Occipital lobe (tissue), 1 donor: ENCODE measurements at regions not wholly inside any gene's neighbourhood (a gene's known extent, or its start where the extent isn't known, plus 50 kb on each side); places are given as distances from the start of the nearest gene placed in this dataset.

Source experiments
- DNase-seq: peaks from one replicate; lab custom pipeline; 2025; lab: John Stamatoyannopoulos, UW

GRCh38 chr1:221419513-221420095 lies 322.3 kb downstream of the DUSP10 start:
- no peak for DNase-seq

DNA sequence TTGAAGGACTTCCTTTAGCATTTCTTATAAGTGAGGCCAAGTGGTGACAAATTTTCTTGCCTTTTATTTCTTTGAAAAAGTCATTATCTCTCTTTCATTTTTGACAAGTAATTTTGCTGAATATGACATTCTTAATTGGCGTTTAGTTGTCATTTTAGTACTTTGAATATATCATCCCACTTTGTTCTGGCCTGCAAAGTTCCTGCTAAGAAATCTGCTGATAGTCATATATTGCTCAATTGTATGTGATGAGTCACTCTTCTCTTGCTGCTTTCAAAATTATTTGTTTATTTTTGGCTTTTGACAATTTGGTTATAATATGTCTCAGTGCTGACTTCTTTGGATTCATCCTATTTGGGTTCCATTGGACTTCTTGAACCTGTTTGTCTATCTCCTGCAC lies 312.6 kb downstream of the DUSP10 start:
- no peak for DNase-seq

DNA sequence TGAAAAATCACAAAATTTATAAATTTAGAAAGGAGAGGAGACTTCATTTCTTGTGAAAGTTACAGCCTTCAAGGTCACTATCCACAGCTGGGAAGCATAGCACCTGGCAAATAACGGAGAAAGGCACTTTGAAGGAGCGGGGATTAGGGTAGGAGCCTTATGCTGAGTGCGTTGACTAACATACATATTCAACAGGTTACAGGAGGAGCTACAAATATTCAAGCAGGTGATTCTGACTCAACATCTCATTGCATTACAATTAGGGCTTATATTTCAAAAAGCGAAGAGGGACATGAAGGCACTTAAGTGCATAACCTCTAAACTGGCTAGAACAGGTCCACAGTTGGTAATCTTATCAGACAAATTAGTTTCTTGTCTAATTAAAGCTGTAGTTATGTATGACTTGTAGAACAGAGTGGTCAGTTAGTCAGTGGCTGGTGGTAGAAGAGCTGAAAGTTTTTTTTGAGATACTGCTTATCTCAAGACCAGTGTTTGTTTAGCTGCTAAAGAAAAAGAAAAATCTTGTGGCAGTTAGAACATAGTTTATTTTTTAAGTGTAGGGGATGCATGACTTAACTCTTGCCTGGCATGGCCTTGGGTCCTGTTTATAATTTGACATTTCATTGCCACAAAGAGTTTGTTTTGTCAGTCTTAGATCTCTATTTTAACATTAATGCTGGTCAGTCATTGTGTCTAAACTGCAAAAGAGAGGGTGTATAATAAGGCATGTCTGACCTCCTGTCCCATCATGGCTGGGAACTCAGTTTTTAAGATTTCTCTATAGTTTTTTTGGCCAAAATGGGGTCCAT lies 311.5 kb downstream of the DUSP10 start:
- no peak for DNase-seq

GRCh38 chr1:221431068-221431651 lies 310.7 kb downstream of the DUSP10 start:
- DNase-seq: no peak

DNA sequence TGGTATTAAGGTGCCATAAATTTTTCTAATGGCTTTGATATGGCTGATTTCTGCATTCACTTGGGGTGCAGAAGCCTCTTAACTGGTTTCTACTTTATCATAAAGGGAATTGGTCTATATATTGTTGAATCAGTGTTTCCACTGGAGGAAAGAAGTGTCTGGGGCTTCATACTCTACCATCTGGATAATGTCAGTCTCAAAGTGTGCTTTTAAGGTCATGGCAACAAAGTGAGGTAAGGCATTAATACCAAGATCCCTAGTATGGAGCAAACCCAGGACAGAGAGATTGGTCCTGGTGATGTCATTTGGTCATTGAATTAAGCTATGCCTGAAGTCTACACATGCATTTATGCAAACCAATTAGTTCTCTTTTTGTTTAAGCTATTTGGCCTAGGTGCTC lies 309.9 kb downstream of the DUSP10 start:
- no peak for DNase-seq

GRCh38 chr1:221435504-221435904 lies 306.4 kb downstream of the DUSP10 start:
- no peak for DNase-seq

DNA sequence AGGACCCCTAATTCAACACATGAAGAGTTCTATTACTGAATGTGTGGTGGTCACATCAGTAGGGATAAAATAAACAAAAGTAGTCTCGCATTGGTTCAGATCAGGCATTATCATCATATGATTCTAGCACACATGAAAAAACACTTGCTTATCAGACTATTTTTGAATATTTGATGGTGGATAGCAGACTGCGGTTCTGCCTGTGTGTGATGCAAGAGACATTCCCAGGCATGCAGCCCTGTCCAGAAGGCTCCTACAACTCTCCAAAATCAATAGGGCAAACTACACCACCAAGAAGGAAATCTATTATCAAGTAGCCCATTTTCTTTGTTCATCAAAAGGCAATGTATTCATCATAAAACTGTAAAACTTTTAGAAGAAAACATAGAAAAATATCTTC lies 304.7 kb downstream of the DUSP10 start:
- DNase-seq: no peak

DNA sequence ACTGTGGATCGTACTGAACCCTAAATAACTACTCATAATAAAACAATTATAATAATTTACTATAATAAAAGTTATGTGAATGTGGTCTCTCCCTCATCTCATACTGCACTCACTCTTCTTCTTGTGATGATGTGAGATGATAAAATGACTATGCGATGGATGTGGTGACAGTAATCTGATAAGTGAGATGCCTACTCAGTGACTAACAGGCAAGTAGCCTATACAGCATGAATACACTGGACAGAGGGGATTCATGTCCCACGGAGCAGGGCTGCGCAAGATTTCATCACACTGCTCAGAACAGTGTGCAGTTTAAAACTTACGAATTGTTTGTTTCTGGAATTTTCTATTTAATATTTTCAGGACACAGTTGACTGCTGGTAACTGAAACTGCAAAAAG lies 304.0 kb downstream of the DUSP10 start:
- no peak for DNase-seq

DNA sequence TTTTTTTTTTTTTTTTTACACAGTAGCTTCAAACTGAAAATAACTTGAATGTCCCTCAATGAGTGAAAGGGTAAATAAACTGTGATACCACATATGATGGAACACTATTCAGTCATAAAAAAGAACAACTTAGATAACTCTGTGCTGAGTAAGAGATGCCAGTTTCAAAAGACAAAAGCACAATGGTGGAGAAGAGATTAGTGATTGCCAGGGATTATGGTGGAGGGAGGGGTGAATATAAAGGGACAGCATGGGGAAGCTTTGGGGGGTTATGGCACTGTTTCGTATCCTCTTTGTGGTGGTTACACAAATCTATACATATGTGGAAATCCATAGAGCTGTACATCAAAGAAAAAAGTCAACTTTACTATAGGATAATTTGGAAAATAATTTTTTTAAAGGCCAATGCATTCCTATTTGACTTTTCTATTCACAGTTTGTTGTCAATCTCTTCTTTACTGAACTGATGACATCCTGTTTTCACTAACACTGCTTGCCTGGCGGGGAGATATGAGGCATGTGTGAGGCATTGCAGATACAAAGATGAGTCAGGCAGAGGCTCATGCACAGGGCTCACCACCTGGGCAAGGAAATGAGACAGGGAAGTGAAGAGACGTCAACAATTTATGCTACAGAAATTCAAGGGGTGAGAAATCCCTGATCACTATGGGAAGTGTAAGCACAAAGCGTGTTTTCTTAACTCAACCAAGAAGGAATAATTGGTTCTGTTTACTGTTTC lies 302.7 kb downstream of the DUSP10 start:
- DNase-seq: no peak

- no peak for DNase-seq
These were observed 302.0 kb downstream of the DUSP10 start for GRCh38 chr1:221439747-221440501.

- no peak for DNase-seq
These were observed 301.2 kb downstream of the DUSP10 start for GRCh38 chr1:221440658-221441057.

DNA sequence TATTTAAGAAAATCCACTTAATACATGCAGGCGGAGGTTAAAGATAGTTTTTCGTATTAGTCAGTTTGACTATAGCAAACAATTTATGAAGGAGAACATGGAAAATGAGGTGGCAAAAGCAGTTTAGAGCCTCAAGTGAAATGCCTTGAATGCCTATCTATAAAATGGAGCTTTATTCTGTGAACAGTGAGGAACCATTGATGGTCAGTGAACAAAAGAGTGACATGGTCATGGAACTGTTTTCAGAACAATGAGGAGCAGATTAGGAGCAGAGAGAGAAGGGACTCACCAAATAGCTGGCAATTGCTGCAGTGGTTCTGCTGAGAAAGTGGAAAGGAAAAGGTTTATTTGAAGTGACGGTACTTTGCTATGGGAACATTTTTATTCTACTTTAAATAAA lies 299.8 kb downstream of the DUSP10 start:
- no peak for DNase-seq

- DNase-seq: no peak
These were observed 297.5 kb downstream of the DUSP10 start for GRCh38 chr1:221444346-221444745.

GRCh38 chr1:221448585-221449175 lies 293.2 kb downstream of the DUSP10 start:
- DNase-seq: no peak

GRCh38 chr1:221449194-221449593 lies 292.7 kb downstream of the DUSP10 start:
- no peak for DNase-seq

DNA sequence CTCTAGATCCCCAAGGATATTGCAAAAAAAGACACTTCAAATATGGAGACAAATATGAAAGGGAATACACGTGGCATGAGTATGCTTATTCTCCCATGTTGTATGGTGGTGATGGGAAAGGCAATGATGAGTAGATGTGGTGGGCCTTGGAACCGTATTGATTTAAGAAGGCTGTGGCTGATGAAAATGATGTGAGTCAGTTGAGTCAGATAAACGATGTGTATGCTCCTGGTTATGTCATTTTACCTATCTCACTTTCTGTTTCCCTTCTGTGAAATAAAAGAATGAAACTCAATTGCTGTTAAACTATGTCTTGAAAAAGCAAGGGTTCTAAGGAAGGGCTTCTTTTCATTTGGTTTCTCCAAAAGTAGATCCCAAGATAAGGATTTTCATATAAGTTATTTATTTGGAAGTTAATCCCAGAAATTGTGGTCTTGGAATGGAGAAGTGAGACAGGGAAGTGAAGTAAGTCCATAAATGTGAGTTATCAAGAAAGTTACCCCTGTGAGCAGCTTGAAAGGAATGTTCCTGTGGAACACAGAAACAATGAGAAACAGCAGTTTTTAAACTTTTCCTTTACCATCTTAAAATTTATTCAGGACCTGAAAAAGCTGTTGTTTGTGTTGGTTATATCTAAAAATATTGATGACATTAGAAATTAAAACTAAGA lies 292.0 kb downstream of the DUSP10 start:
- DNase-seq: no peak

GRCh38 chr1:221451741-221452140 lies 290.1 kb downstream of the DUSP10 start:
- DNase-seq: no peak

DNA sequence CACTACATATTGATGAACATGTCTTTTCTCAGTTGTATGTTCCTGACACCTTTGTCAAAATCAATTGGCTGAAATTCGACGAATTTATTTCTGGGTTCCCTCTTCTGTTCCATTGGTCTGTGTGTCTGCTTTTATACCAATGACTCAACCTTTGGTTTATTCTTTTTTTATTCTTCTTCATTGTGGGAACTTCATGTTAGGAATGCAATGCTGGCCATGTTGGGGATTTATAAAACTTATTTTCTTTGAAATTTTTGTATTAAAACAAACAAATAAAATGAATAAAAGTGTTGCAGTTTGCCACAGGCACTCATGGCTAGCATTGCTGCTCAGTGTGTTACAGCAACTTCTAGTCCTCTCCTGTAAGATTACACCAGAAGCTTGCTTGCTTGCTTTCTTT lies 287.8 kb downstream of the DUSP10 start:
- DNase-seq: no peak

GRCh38 chr1:221456918-221457317 lies 285.0 kb downstream of the DUSP10 start:
- DNase-seq: no peak

- DNase-seq: no peak
These were observed 284.0 kb downstream of the DUSP10 start for GRCh38 chr1:221457685-221458446.
